ENCODE measurements at regions not wholly inside any gene's neighbourhood (a gene's known extent, or its start where the extent isn't known, plus 50 kb on each side); places are given as distances from the start of the nearest gene placed in this dataset.

- TF ChIP-seq CTCF (conservative IDR thresholded peaks at IDR 0.05) (no peak), ZFX (IDR thresholded peaks at IDR 0.05) (no peak)
- no peak overlapping the region for H3K27ac ChIP-seq
Measured at GRCh38 chr5:153066281-153066680, 424.2 kb upstream of the GRIA1 start.

GRCh38 chr5:153067869-153068268 lies 422.6 kb upstream of the GRIA1 start:
- TF ChIP-seq ZFX (IDR thresholded peaks at IDR 0.05) (no peak), CTCF (conservative IDR thresholded peaks at IDR 0.05) (no peak)
- no peak overlapping the region for H3K27ac ChIP-seq

DNA sequence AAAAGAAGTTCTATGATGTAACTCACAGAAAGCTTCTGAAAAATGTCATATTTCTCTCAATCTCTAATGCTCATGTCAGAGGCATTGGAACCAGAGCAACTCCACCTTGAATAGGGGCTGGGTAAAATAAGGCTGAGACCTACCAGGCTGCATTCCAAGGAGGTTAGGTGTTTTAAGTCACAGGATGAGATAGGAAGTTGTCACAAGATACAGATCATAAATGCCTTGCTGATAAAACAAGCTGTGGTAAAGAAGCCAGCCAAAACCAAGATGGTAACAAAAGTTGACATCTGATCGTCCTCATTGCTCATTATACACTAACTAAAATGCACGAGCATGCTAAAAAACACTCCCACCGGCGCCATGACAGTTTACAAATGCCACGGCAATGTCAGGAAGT lies 411.1 kb upstream of the GRIA1 start:
- TF ChIP-seq ZFX (IDR thresholded peaks at IDR 0.05) (no peak), CTCF (conservative IDR thresholded peaks at IDR 0.05) (no peak)
- H3K27ac ChIP-seq, result no peak overlapping the region

DNA sequence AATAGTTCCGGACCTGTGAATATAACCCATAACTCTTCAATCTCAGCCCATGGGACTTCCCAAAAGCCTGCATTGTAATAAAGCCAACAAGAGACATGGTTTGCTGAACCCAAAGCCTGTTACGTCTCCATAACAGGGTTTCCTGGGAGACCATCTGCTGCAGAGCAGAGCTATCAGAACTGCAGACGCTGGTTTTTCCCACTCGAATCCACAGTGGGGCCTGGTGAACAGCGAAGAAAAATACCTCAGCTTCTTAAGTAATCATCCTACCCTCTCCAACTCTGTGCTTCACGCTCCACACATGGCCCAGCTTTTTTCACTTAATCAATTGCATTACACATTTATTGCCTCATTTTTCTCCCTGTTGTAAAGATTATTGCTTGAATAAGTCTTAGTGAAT lies 409.5 kb upstream of the GRIA1 start:
- no peak overlapping the region for H3K27ac ChIP-seq
- TF ChIP-seq ZFX (IDR thresholded peaks at IDR 0.05) (no peak), CTCF (conservative IDR thresholded peaks at IDR 0.05) (no peak)

- TF ChIP-seq ZFX (IDR thresholded peaks at IDR 0.05) (no peak), CTCF (conservative IDR thresholded peaks at IDR 0.05) (no peak)
- no peak overlapping the region for H3K27ac ChIP-seq
Measured at GRCh38 chr5:153081385-153081784, 409.1 kb upstream of the GRIA1 start.

DNA sequence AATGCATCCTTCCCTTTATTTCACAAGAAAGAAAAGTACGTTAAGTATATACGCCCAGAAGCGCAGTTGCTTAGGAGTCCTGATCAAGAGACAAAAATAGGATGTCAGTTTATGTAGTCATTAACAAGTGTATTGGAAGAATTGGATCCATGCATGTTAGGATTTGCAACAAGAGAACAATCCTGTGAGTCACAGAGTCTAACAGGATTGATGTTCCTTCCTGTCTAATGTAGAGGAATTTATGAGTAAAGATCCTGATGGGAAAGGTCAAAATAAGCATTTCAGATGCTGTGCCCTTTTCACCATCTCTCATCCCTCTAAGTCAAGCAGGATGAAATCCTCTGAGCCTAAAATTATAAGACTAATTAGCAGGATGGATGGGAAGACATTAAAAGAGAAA lies 406.0 kb upstream of the GRIA1 start:
- TF ChIP-seq ZFX (IDR thresholded peaks at IDR 0.05) (no peak), CTCF (conservative IDR thresholded peaks at IDR 0.05) (no peak)
- H3K27ac ChIP-seq, result no peak overlapping the region

DNA sequence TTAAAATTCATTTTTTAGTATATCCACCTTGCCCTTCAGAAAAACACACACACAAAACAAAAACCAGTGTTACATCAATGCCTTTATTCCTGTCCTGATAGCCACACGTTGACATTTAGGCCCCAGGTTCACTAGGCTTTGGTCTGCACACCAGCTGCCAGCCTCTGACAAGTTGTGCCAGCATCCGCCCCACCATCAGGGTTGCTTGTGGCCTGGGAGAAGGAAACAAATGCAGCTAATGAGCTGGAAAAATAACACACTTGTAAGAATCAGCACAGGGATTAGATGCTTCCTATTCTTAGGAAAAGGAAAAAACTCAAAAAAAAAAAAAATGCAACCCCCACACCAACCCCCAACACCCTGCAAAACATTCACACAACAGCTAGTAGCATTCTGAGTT lies 404.0 kb upstream of the GRIA1 start:
- H3K27ac ChIP-seq, result no peak overlapping the region
- TF ChIP-seq CTCF (conservative IDR thresholded peaks at IDR 0.05) (no peak), ZFX (IDR thresholded peaks at IDR 0.05) (no peak)

Data from C4-2B (cell line).